NCI-H748 treated with DMSO at 0.1 percent for 48 hours (cell line): ENCODE measurements at regions not wholly inside any gene's neighbourhood (a gene's known extent, or its start where the extent isn't known, plus 50 kb on each side); places are given as distances from the start of the nearest gene placed in this dataset.

ENCODE experiments used
- DNase-seq: peaks from one replicate; lab custom pipeline; 2025; lab: John Stamatoyannopoulos, UW

DNA sequence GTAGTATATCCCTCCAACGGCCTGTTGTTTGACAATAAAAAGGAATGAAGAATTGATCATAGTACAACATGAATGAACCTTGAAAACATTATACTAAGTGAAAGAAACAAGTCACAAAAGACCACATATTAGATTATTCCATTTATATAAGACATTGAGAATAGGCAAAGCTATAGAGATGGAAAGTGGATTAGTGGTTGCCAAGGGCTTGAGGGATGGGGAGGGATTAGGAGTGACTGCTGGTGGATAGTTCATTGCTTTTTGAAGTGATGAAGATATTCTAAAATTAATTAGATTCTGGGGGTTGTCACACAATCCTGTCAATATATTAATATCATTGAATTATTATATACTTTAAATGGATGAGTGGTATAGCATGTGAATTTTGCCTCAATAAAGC lies 142.5 kb upstream of the DPT start:
- DNase-seq, result no peak

DNA sequence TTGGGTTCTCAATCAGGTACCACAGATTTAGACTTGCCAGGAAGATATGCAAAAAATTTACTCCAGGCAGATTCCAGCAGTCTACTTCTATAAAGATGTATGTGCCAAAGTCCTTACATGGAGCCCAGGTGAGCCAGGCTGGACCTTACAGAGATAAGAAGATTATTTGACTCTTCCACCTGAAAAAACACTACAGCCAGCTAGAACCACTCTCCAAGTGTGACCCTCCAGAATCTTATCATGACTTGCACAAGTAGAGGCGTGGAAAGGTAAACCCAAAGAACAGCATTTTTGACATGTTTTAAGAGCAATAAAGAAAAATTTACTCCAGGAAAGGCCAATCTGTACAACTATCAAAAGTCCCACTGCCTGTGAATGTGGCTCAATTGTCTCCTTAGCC lies 146.8 kb upstream of the DPT start:
- no peak for DNase-seq

DNA sequence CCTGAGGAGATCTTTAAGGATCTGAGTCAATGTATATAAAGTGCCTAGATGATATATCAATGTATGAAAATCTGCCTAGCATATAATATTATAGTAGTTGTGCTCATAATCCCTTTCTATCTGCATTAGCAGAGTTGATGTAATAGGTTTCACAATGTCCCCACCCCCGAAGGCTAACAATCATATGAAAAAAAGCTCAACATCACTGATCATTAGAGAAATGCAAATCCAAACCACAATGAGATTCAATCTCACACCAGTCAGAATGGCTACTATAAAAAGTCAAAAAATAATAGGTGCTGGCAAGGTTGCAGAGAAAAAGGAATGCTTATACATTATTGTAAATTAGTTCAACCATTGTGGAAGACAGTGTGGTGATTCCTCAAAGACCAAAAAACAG lies 147.8 kb upstream of the DPT start:
- DNase-seq, result no peak

DNA sequence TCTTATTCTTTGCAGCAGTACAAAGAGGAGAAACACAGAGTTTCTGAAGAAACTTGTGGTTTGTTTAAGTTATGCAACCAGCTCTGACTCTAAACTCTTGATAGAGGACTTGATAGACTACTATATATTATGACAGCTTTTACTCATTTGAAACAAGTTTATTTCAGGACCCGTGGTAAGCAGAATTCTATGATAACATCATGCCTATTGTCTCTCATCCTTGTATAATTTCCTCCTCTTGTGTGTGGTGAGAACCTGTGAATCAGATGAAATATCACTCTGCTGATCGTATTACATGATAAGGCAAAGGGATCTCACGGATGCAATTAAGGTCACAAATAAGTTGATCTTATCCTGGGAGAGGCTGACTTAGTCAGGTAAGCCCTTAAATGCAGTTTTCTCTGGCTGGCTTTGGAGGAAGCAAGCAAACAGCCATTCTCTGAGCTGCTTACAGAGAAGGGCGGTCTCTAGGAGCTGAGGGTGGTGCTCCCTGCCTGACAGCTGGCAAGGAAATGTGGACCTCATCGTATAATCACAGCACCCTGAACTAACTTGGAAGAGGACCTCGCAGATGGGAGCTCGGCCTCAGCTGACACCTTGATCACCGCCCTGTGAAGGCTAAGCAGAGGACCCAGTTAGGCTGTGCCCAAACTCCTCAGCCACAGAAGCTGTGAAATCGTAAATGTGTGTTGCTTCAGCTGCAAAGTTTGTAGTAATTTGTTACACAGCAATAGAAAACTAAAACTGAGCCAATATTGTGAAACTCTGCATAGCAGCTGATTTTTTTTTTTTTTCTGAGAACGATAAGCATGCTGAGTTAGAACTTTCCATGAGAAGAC lies 151.1 kb upstream of the DPT start:
- DNase-seq, result no peak

DNA sequence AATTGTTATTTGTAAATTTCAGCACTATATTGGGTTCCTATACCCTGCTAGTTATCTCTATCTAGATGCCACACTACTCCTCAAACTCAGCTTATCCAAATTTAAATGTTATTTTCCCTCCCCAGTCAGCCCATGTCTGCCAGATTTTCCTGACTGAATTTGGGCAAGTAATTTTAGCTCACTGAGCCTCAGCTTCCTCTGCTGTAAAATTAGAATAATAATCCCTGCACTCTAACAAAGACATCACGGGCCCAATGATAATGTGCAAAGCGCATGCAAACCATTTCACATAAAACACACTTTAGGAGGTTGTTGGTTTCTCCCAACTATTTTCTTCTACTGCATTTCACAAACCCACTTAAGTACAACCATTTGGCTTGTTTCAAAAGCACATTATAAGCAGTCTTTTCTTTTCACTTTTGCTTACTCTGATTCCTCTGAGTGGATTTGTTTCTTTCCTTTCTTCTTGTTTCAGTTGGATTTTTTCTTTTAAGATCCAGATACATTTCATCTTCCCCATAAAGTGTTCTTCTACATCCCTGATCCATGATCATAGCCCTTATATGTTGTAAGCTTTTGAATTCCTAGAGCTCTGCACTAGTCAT lies 152.8 kb upstream of the DPT start:
- DNase-seq, result no peak

DNA sequence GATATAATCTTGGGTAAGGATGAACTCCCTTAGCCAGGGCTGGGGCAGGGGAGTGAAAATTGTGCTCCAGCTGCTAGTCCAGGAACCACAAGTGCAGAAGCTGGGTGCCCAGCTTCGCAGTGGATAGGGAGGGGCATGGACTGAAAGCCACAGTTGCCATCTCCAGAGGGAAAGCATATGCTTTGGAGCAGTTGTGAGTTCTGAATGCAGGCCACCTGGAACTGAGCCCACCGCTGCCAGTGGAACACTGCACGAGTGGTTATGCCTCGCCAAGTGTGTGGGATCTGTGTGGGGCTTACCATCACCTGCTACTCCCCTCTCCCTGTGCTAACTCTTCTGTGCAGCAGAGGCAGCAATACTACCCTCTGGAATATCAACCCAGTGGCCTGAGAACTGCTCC lies 158.4 kb upstream of the DPT start:
- no peak for DNase-seq

DNA sequence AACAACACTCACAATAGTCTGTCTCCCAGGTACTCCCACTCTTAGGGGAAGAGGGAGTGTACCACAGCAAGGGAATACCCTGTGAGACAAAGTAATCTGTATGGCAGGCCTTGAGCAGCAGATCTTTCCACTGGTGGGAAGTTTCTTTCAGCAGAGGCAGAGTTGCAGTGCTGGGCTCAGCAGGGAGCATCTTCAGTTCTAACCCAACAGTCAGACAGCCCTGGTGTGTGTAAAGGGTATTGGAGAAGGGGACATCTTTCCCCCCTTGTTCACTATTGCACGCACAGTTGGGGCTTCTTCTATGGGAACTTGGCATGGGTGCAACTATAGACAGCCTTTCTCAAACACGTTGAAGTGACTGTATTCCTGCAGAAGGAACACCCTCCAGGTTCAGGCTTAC lies 159.4 kb upstream of the DPT start:
- no peak for DNase-seq

DNA sequence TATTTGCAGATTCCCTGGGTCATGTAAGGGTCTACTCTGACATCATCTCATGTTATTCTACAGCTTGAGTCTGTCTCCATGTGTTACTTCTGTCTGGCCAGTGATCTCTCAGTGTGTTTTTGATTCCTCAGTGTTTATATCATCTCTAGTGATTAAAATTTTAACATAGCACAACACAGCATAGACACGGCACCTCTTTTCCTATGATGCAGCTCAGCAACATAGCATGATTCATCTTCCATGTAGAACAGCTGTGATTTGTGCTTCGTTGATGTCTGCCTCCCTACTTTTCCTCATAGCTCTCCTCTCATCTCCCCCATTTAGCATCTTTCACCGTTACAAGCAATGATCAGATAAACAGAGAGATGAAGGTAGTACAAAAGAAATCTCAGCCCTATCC lies 163.9 kb upstream of the DPT start:
- DNase-seq, result no peak

DNA sequence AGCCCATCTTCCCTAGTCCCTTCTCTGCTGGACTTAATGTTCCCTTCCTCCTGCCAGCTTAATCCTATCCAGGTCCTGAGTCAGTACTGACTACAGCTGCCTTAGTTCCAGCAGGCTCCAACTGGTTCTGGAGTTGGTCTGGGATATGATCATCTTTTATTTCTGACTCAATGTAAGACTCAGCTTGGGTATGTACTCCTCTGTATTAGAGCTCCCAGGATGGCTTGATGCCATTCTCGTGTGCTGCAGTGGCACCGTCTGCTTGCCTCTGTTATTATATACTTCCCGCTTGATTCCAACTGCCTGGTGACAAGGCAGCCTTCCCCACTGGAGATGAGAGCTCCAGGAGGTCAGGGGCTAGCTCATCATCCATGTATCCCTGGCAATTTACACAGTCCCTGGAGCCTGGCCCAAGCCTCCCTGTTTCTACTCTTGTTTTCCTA lies 164.4 kb upstream of the DPT start:
- no peak for DNase-seq

DNA sequence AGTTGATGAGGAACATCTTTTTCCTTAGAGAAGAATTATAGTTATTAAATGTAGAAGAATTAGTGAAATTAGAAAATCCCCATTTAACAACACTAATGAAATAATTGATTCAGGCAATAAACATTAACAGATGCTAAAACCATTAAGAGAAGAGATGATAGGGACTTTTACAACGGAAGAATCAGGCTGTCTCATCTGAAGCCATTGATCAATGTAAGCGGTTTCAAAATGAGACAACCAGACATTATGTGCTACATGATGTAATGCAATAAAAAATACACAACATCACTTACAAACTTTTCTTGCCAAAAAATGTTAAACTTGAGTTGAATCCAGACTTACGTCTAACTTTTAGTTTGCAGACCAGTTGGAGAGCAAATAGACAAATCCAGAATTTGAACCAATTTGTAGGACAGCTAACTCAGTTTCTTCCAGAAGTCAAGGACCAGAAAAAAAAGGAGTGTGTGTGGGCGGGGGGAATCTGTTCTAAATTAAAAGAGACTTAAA lies 165.4 kb upstream of the DPT start:
- DNase-seq, result no peak

DNA sequence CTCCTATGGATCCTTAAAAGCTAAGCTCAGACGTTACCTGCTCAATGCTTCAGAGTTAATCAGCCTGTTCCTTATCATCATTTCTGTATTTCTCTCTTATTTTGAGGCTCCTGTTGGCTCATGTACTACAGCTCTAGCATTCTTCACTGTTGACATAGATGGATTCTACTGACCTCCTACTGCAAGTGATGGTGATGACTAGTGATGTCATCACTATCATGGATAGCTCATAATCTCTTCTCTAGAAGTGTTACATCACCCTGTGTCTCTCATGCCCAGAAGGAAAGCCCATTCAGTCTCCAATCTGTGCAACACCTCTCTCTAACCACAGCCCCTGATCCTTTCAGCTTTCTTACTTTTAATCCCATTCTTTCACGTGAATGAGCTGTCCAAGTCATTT lies 168.2 kb upstream of the DPT start:
- no peak for DNase-seq

DNA sequence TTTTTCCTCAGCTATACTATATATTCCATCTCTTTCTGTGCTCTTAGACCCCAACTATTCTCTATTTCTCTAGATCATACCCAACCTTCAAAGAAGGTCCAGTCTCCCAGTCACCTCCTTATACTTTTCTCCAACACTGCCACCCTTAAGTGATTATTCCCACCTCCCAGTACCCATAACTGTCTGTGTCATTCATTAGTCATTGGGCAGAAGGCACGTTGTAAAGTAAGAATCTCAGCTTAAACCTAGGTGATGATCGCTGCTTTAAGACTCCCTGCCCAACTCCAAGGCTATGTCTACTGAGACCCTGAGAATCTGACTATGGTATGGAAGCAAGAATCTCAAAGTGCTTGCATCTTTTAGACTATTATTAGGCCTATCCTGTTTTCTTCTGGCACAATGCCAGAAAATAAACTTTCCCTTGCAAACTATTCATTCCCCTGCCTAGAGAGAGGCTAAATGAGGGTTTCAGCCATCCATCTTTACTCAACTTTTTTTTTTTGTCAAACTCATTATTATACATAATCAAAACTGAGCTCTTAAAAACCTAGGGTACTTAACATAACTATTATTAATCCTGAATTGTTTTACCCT lies 174.3 kb upstream of the DPT start:
- no peak for DNase-seq

DNA sequence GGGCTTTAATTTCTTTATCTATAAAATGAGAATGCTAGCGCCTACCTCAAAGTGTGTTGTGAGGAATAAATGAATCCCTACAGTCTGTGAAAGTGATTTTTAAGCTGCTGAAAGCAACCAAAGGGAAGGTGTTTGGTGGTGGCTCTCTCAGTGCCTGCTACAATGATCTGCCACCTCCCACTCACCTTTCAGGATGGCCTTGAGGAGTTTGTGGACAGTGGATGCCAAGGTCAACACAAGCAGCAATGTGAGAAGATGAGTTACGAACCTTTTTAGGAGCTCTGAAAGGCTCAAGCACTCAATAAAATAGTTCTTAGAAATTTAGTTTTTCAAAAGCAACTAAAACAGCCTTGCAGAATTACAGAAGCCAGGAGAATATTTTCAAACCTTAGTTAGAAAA lies 176.6 kb upstream of the DPT start:
- no peak for DNase-seq

DNA sequence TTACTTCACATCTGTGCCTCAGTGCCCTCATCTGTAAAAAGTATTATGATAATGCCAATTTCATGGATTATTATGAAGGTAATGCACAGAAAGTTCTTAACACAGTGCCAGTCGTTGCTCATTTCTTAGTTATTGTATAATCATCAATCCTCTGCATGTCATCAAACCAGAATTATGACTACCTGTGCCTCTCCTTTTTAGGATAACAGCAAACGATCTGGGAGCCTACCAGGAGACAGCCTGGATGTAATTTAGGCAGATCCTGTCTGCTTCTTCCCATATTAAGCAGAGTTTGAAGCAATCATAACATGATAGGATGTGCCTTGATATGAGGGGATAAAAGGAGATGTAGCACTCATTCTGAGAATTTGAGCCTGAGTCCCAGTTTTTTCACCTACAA lies 177.4 kb upstream of the DPT start:
- no peak for DNase-seq

DNA sequence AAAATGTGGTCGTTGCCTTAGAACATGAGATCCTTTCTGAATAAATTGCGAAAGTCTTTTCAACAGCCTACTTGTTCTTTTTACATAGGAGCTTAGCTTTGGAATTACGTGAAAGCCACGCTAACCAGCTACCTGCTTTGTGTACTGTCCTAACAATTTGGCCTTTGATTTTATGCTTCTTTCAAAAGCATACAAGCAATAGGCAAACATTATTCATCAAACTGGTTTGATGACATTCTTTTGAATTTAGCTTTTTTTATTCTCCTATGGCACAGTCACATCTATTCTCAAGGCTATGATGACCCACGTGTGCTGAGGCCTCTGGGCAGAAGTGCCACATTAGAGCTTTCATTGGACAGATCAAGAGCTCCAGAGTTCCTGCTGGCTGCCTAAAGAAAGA lies 178.0 kb upstream of the DPT start:
- DNase-seq, result no peak

DNA sequence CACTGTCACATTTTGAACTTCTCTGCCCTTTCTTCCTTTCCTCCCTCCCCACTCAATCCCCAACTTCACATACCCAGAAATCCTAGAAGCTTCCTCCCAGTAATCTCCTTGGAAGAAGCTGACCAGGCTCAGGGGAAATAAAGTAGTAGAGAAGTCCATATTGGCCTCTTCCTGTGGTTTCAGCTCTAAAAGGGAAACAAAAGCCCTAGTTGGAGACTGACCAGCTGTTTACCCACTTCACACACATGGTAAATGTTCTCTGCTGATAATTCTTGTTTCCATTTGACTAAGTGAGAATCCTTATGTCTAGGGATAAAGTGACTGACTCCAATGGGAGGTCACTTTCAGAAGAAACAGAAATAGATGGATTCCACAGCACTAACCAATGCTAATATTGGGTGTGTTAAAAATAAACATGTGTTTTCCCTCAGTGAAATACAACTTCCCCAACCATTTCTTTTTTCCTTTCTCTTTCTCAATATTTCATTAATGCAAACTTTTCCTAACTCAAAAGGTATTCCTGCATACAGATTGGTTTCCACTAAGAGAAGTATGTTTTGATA lies 178.9 kb upstream of the DPT start:
- DNase-seq, result no peak

DNA sequence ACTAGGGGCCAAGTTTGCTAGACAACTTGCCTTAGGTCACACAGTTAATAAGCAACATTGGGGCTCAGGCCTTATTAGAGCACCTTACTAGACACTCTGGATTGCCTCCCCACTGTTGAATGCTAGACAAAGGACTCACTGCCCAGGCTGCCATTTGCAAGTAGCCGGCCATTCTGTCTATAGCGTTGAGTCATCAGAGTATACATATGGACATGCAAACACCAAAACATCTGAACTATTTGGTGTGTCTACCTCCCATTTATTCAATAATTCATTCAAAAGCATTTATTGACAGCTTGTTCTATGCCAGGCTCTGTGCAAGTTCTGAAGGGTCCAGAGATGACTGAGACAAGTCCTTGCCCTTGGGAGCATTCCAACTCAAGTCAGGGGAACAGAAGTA lies 181.4 kb upstream of the DPT start:
- DNase-seq, result no peak

DNA sequence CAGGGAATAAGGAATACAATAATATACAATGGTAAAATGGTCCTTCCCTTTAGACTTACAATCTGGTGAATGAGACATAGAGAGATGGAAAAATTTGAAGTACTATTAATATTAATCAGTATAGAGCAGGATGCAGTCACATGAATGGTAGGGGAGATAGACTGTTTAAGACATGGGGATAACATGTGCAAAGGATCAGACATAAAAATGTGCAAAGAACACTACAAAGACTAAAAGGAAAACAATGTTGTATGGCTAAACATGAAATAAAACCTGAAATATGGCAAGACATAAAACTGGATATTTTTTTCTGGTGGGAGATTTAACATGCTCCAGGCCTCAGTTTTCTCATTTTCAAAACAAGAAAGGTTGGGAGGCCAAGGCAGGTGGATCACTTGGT lies 182.4 kb upstream of the DPT start:
- no peak for DNase-seq

DNA sequence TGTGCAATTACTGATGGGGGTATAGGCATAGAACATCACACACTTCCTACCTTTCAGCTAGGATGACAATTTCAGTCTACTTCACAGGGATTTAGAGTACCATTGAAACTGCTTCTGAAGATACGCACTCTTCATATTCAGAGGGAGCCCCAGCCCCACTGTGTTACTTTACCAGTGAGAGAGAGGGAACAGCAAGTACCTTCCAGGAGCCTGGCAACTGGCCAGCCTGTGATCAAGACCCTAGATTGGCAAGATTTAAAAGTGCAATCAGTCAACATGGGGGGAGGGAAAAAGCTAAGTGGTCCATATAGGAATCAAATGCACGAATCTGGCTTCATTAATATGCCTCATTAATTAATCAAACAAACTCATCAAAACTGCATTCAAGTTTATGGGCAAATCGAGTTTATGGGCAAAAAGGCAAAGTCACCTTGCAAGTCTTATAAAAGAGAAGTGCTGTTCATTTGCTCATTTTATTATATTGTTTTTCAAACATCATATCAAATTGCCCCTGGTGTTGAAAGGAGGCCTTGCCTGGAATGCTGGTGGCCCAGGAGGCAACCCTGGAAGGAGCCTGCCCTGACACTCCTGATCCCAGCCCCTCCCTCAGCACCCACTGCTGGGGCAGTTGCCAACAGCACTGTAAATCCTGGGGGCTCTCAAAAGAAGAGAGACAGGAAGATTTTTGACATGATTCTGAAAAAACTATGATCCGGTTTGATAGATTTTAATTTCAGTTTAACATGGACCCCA lies 184.9 kb upstream of the DPT start:
- DNase-seq, result no peak

DNA sequence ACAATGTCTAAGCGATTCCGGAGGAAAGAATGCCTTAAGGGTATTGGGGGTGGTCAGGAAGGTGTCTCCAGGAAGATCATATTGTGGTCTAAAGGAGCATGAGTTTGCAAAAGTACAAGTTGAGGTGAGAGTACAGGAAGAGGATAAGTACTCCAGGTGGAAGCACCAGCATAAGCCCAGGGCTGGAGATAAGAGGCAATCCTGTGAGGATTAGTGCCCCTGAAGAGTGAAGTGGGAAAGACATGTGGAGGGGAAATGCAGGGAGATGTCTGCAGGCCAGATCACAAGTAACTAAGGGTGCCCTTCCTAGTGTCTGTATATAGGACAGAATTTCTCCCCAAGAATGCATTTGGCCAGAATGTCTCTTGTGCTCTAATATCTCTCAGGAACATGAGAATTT lies 188.3 kb upstream of the DPT start:
- DNase-seq, result no peak

DNA sequence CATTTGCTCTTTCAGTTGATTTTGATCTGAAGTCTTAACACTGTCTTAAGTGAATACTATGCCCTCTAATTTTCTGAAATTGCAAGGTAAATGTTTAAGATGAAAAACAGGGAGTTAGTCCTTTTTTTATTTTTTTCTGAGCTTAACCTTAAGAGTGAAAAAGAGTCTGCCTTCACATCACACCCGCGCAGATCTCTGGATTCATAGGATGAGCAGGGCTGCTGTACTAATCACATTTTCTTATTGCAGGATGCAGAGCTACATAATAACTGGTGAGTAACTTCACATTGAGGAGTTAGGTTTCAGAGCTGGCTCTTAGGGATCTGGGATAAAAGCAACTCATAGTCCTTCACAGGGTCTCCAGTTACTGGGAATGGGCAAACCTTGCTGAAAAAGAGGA lies 188.7 kb upstream of the ATP1B1 start:
- DNase-seq, result no peak
